H1 (cell line): ENCODE measurements at regions not wholly inside any gene's neighbourhood (a gene's known extent, or its start where the extent isn't known, plus 50 kb on each side); places are given as distances from the start of the nearest gene placed in this dataset.
A peak's percentile ranks its signal among the peaks of the same experiment; 100 is the strongest.

Source experiments
- CTCF ChIA-PET: fragments of 300-600 bp; sonication (Branson Sonifier 250); formaldehyde crosslinking; loops from one replicate; lab custom pipeline; 2021; ENCODE audit not compliant: partially characterized antibody; lab: Charles Lee
- POLR2A ChIA-PET: fragments of 300-600 bp; sonication (Branson Sonifier 250); formaldehyde crosslinking; loops from one replicate; lab custom pipeline; 2021; ENCODE audit warnings: inconsistent platforms; ENCODE audit not compliant: partially characterized antibody; lab: Charles Lee
- DNase-seq, 2 experiments: peaks; one replicate each; pipeline versions ENCODE4 v3.0.0 to v3.0.0-alpha.2; 2010 to 2022; ENCODE audit warnings: low spot score in 2 of 2, low read depth in 1 of 2, mixed read lengths in 1 of 2
- FAIRE-seq: peaks from 2 replicates; lab custom pipeline; 2011; peaks lifted over from hg19 to GRCh38; lab: Jason Lieb, UNC
- H2AFZ ChIP-seq: 2 replicates; pipeline ENCODE4 v1.8.1; 2012; ENCODE audit warnings: low read length, inconsistent platforms
- H2AK5ac ChIP-seq: 2 replicates; pipeline ENCODE4 v1.6.1; 2013; ENCODE audit warnings: low read depth, low read length
- H2BK120ac ChIP-seq: replicated peaks from 2 replicates; pipeline ENCODE3; 2013; ENCODE audit warnings: low read depth, low read length, inconsistent platforms
- H2BK12ac ChIP-seq: 2 replicates; pipeline ENCODE4 v1.6.1; 2013; ENCODE audit warnings: low read depth, low read length
- H2BK15ac ChIP-seq: 2 replicates; pipeline ENCODE4 v1.6.1; 2013; ENCODE audit warnings: low read length
- H2BK20ac ChIP-seq: 2 replicates; pipeline ENCODE4 v1.6.1; 2013; ENCODE audit warnings: low read length
- H2BK5ac ChIP-seq: 2 replicates; pipeline ENCODE4 v1.6.1; 2013; ENCODE audit warnings: low read depth, low read length
- H3K14ac ChIP-seq: 2 replicates; pipeline ENCODE4 v1.6.1; 2013; ENCODE audit warnings: inconsistent platforms; ENCODE audit not compliant: insufficient read length
- H3K18ac ChIP-seq: 2 replicates; pipeline ENCODE4 v1.6.1; 2013; ENCODE audit warnings: low read length; ENCODE audit errors: extremely low read depth
- H3K23ac ChIP-seq: 2 replicates; pipeline ENCODE4 v1.6.1; 2013; ENCODE audit warnings: inconsistent platforms; ENCODE audit not compliant: insufficient read length
- H3K23me2 ChIP-seq: 2 replicates; pipeline ENCODE4 v1.6.1; 2013; ENCODE audit warnings: low read depth, low read length
- H3K27ac ChIP-seq: 2 replicates; pipeline ENCODE4 v1.6.1; 2011; ENCODE audit warnings: low read depth, low read length, inconsistent platforms
- H3K27me3 ChIP-seq, 4 experiments: replicated peaks in 1 of 4; 1 replicate in 1 of 4; 2 replicates in 3 of 4; pipeline versions ENCODE4 v1.6.1 to v1.8.1; 2011 to 2013; ENCODE audit warnings: low read length in 3 of 4, mild to moderate bottlenecking in 3 of 4, inconsistent platforms in 2 of 4, mixed read lengths in 2 of 4, moderate library complexity in 1 of 4; ENCODE audit not compliant: control insufficient read depth in 3 of 4, insufficient read depth in 3 of 4; ENCODE audit errors: extremely low read depth in 1 of 4
- H3K36me3 ChIP-seq, 4 experiments: 2 replicates each; pipeline versions ENCODE4 v1.6.1 to v1.8.1; 2011 to 2013; ENCODE audit warnings: mild to moderate bottlenecking in 4 of 4, low read length in 3 of 4, moderate library complexity in 2 of 4, control low read depth in 1 of 4, inconsistent platforms in 1 of 4; ENCODE audit not compliant: insufficient read depth in 4 of 4, control insufficient read depth in 2 of 4
- H3K4ac ChIP-seq: replicated peaks from 2 replicates; pipeline ENCODE3; 2013; ENCODE audit warnings: low read length, low read depth, mixed read lengths, inconsistent platforms; ENCODE audit not compliant: insufficient read length
- H3K4me1 ChIP-seq, 4 experiments: replicated peaks in 1 of 4; 1 replicate in 1 of 4; 2 replicates in 3 of 4; pipeline versions ENCODE4 v1.6.1 to v1.8.1; 2011 to 2013; ENCODE audit warnings: low read length in 3 of 4, inconsistent platforms in 2 of 4, mixed read lengths in 1 of 4; ENCODE audit not compliant: insufficient read depth in 4 of 4, control insufficient read depth in 3 of 4
- H3K4me2 ChIP-seq, 2 experiments: 2 replicates each; pipeline versions ENCODE4 v1.6.1 to v1.8.1; 2011 to 2013; ENCODE audit warnings: low read depth in 2 of 2, low read length in 2 of 2, control low read depth in 1 of 2, inconsistent platforms in 1 of 2, mild to moderate bottlenecking in 1 of 2; ENCODE audit not compliant: insufficient read depth in 1 of 2
- H3K4me3 ChIP-seq, 4 experiments: fragments of 200-600, 300-600 bp in 1 of 4; sonication (generic), shearing (Covaris generic), sonication (Bioruptor Twin) in 1 of 4; 2 replicates each; pipeline versions ENCODE4 v1.5.1 to v1.8.1; 2011 to 2016; ENCODE audit warnings: low read length in 4 of 4, low read depth in 3 of 4, control low read depth in 2 of 4, inconsistent platforms in 2 of 4, mild to moderate bottlenecking in 2 of 4, mixed read lengths in 1 of 4, moderate library complexity in 1 of 4; ENCODE audit not compliant: insufficient read depth in 2 of 4; ENCODE audit errors: extremely low read depth in 1 of 4
- H3K56ac ChIP-seq: replicated peaks from 2 replicates; pipeline ENCODE3; 2013; ENCODE audit warnings: low read depth, mild to moderate bottlenecking, mixed read lengths, low read length, inconsistent platforms; ENCODE audit not compliant: insufficient read length
- H3K79me1 ChIP-seq: 2 replicates; pipeline ENCODE4 v1.6.1; 2013; ENCODE audit warnings: low read depth, low read length, control low read depth
- H3K79me2 ChIP-seq, 2 experiments: 2 replicates each; pipeline versions ENCODE4 v1.6.1 to v1.8.1; 2012 to 2013; ENCODE audit warnings: low read length in 2 of 2, mild to moderate bottlenecking in 2 of 2, inconsistent platforms in 1 of 2; ENCODE audit not compliant: insufficient read depth in 2 of 2, control insufficient read depth in 1 of 2
- H3K9ac ChIP-seq, 4 experiments: replicated peaks in 1 of 4; 1 replicate in 1 of 4; 2 replicates in 3 of 4; pipeline versions ENCODE4 v1.6.1 to v1.8.1; 2011 to 2013; ENCODE audit warnings: low read depth in 3 of 4, low read length in 3 of 4, control low read depth in 2 of 4, mild to moderate bottlenecking in 2 of 4, moderate library complexity in 2 of 4, inconsistent platforms in 1 of 4; ENCODE audit errors: extremely low read depth in 1 of 4
- H3K9me3 ChIP-seq, 2 experiments: 2 replicates each; pipeline versions ENCODE4 v1.6.1 to v1.8.1; 2012 to 2013; ENCODE audit warnings: mild to moderate bottlenecking in 2 of 2, moderate library complexity in 2 of 2, control low read depth in 1 of 2, inconsistent platforms in 1 of 2, low read depth in 1 of 2, low read length in 1 of 2, mixed read lengths in 1 of 2; ENCODE audit not compliant: insufficient read depth in 2 of 2
- H4K20me1 ChIP-seq, 2 experiments: replicated peaks in 1 of 2; 2 replicates each; pipeline versions ENCODE3 to v1.8.1; 2011 to 2013; ENCODE audit warnings: inconsistent platforms in 2 of 2, low read length in 2 of 2, mild to moderate bottlenecking in 1 of 2; ENCODE audit not compliant: insufficient read depth in 2 of 2, control insufficient read depth in 1 of 2
- H4K5ac ChIP-seq: 2 replicates; pipeline ENCODE4 v1.6.1; 2013; ENCODE audit warnings: low read length, low read depth, mixed read lengths, inconsistent platforms; ENCODE audit not compliant: insufficient read length
- H4K8ac ChIP-seq: 2 replicates; pipeline ENCODE4 v1.8.0; 2013; ENCODE audit warnings: mild to moderate bottlenecking, moderate library complexity, low read length, inconsistent platforms; ENCODE audit not compliant: insufficient read depth; ENCODE audit errors: extremely low read depth
- H4K91ac ChIP-seq: replicated peaks from 2 replicates; pipeline ENCODE3; 2013; ENCODE audit warnings: low read length, mixed read lengths, inconsistent platforms; ENCODE audit not compliant: insufficient read length
- EP300 ChIP-seq, 2 experiments: IDR thresholded peaks; 1 replicate in 1 of 2; 2 replicates in 1 of 2; pipeline ENCODE4 v1.6.1; 2011 to 2012; ENCODE audit warnings: low read depth in 2 of 2, low read length in 2 of 2, mild to moderate bottlenecking in 2 of 2, borderline replicate concordance in 1 of 2, inconsistent platforms in 1 of 2, moderate library complexity in 1 of 2
- RXRA ChIP-seq: IDR thresholded peaks from 2 replicates; pipeline ENCODE4 v1.6.1; 2011; ENCODE audit warnings: low read depth, mild to moderate bottlenecking, low read length, moderate library complexity; ENCODE audit not compliant: insufficient read depth
- TAF1 ChIP-seq: IDR thresholded peaks from 2 replicates; pipeline ENCODE4 v1.6.1; 2011; ENCODE audit warnings: mild to moderate bottlenecking, low read depth, low read length
- TCF12 ChIP-seq: IDR thresholded peaks from 2 replicates; pipeline ENCODE4 v1.6.1; 2011; ENCODE audit warnings: low read depth, mild to moderate bottlenecking, low read length
- ZNF274 ChIP-seq: IDR thresholded peaks from 2 replicates; pipeline ENCODE4 v1.7.0; 2012; ENCODE audit warnings: low read length, borderline replicate concordance; ENCODE audit errors: extremely low read depth
- WGBS, 2 experiments: shearing (Covaris generic) in 1 of 2; methylation state at CpG; one replicate each; pipeline versions ENCODE4 v1.1.6 to v1.1.7; 2013 to 2015; ENCODE audit warnings: low lambda C conversion rate in 2 of 2, mixed read lengths in 2 of 2, inconsistent platforms in 1 of 2, low coverage in 1 of 2, missing lambda C conversion rate in 1 of 2; ENCODE audit not compliant: insufficient replicate concordance in 2 of 2, insufficient coverage in 1 of 2, insufficient read length in 1 of 2; ENCODE audit errors: extremely low coverage in 1 of 2, missing lambda C conversion rate in 1 of 2; 5-methylcytosine and 5-hydroxymethylcytosine counted together

DNA sequence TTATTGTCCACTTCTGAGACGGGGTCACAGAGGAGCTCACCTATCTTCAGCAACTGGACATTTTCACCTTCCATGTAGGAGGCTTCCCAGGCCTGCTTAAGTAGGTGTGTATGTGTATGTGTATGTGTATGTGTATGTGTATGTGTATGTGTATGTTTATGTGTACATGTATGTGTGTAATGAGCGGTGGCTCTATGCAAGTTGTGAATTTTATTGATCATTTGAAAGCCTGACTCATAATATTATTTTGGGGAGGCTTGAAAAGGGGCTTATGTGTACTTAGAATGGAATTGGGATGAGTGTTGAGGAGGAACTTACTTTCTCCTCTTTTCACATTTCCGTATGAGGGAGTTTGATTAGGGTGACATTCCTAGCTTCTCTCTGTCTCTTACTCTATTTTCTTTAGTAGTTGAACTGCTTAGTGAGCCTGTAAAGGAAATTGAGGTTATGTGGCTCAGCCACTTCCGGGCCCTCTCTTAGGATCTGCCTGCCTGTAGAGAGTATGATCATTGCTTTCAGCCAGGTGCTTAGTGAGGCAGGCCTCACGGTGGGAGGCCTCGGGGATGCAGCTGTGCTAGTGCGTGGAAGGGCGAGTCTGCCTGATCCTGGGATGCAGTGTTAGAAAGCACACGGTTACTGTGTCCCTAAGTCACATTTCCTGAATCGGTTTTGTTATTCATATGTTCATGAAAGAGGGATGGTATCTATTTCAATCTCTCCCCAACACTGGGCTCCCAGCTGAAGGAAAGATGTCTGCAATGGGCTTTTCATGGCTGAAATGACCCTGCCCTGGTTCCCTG lies 61.0 kb downstream of the IER5 start:
- no peak overlapping the region for H4K5ac ChIP-seq
- no peak overlapping the region for H3K23ac ChIP-seq
- no peak overlapping the region for H3K4me3 ChIP-seq
- H3K14ac ChIP-seq: no peak overlapping the region
- H3K23me2 ChIP-seq: no peaks in the 10 kb centered on the region
- no peaks in the 10 kb centered on the region for H3K79me1 ChIP-seq
- H4K8ac ChIP-seq: no peak overlapping the region
- no peak overlapping the region for H3K56ac ChIP-seq
- no peak overlapping the region for H2AFZ ChIP-seq
- DNase-seq (no peak), FAIRE-seq (no peak)
- H3K27ac ChIP-seq: no peak overlapping the region
- no peaks in the 10 kb centered on the region for H4K20me1 ChIP-seq
- POLR2A ChIA-PET: no interaction called here
- H4K91ac ChIP-seq: no peak overlapping the region
- H3K27me3 ChIP-seq: no peaks in the 10 kb centered on the region
- H3K4ac ChIP-seq: no peak overlapping the region
- no peak overlapping the region for H2BK12ac ChIP-seq
- H3K4me2 ChIP-seq: no peak overlapping the region
- no peak overlapping the region for H3K9ac ChIP-seq
- CTCF ChIA-PET: interaction anchor here (0.7 to 1.6 kb wide), 3 partner anchors 8 to 112 kb away, joined by 3 to 4 read pairs (median 3); no protein-coding TSS in a partner anchor
- no peak overlapping the region for H2AK5ac ChIP-seq
- H3K9me3 ChIP-seq: peaks cover 0 to 7% of the 10 kb centered on the region in 2 experiments; a peak in 2 of 4 replicates
- no peaks in the 10 kb centered on the region for H3K79me2 ChIP-seq
- no peak overlapping the region for H2BK120ac ChIP-seq
- no peak overlapping the region for H3K18ac ChIP-seq
- H2BK20ac ChIP-seq: no peak overlapping the region
- peaks cover 0 to 4% (median 0%) of the 10 kb centered on the region in 4 experiments; a peak in 2 of 7 replicates for H3K4me1 ChIP-seq
- no peak for TF ChIP-seq EP300 (IDR thresholded peaks at IDR 0.05; ENCODE audit: borderline replicate concordance in 1 of 2, low read depth in 2 of 2, low read length in 2 of 2)
- 0 out of 2 replicates have a peak, but pooled peaks have one; percentile 25 for TF ChIP-seq TCF12
- TF ChIP-seq RXRA: no peak
- no peak for TF ChIP-seq TAF1
- TF ChIP-seq ZNF274: no peak
- no peaks in the 10 kb centered on the region for H3K36me3 ChIP-seq
- H2BK5ac ChIP-seq: no peak overlapping the region
- no peak overlapping the region for H2BK15ac ChIP-seq
- WGBS, 2 experiments: 78% methylated on average over 10 of the region's 10 CpGs; no CpG with 5 or more reads in 1 of the 2 experiments
